Hematopoietic multipotent progenitor cell treated with erythropoietin and hydrocortisone succinate and interleukin-3 and kit ligand, for 15 days (in vitro differentiated cells): ENCODE measurements at regions not wholly inside any gene's neighbourhood (a gene's known extent, or its start where the extent isn't known, plus 50 kb on each side); places are given as distances from the start of the nearest gene placed in this dataset.
"Not testable (repeated sequence)": the region's sequence is repeated elsewhere in the genome, so short reads cannot be mapped to it uniquely, and the experiment has no call there.

Experiments
- DNase-seq: peaks from one replicate; pipeline ENCODE4 v3.0.0-alpha.2; 2015; ENCODE audit warnings: low spot score

DNA sequence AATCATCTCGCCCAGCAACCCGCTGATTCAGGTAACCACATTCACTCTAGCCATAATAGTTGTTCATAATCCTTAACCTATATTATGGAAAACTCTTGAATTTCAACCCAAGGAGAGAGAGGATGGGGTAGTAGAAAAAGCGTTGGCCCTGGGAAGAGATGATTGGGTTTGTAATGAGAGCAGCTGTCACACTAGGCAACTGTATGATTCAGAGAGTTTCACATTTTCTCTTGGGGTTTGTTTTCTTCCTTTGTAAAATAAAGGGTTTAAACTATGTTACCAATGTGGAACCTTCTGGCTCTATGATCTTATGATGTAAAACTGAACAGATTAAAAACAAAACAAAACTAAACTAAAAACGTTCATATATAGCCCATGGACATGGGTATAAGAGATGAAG, 705.2 kb upstream of the IGFBP3 start:
- no peak for DNase-seq

GRCh38 chr7:46625032-46625431, 704.0 kb upstream of the IGFBP3 start:
- DNase-seq = no peak

DNA sequence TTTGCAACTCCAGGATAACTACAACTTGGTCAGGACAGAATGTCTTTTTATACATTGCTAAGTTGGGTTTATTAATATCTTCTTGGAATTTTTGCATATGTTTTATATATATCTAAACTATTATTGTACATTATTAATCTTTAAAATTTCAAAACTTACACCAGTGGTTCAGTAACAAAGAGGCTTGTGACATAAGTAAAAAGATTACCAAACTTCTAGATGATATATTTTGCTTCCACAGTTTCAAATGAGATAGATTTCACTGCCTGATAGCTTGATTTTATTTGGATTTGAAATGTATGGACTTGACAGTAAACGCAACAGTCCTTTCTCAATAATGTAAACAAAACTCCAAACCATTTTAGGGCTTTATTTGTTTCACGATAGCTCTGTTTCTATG, 701.2 kb upstream of the IGFBP3 start:
- no peak for DNase-seq

DNA sequence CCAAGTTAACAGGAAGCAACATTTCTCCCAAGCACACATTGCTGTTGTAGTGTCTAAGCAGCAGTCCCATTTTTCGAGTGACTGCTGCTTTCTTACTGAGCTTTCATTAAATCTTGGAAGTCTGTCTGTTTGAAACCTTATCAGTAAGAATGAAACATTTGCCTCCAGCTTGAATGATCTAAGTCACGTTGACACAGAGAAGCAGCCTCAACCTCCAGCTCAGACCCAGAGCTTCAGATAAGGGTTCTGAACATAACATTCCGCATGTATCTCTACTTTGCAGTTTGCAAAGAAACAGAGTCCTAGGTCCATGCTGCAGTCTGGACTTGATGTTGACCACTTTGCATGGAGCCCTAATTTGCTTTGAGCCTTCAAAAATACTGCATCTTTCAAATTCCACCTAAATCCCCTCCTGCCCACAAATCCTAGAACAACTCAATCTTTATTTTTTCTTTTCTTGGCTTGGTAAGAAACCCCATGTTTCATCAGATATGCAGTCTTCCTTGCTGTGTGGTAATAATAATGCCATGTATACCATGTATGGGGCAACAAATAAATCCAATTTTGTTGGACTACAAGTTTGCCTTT, 698.7 kb upstream of the IGFBP3 start:
- no peak for DNase-seq

DNA sequence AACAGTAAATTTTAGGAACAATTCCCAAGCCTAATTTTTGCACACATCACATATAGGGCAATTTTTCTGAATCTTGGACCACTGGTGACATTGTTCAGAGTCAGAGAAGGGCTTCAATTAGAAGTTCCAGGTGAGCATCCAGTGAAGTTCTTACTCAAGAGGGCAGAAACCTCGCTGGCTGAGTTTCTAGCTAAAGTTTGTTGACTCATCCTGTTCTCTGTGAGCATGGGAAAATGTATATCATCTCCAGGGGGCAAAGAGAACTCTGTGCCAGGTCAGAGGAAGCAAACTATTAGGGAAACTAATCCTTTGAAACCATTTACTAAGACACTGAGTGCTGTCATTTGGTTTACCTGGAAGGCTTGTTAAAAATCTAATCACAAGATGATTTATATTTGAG, 695.6 kb upstream of the IGFBP3 start:
- no peak for DNase-seq

DNA sequence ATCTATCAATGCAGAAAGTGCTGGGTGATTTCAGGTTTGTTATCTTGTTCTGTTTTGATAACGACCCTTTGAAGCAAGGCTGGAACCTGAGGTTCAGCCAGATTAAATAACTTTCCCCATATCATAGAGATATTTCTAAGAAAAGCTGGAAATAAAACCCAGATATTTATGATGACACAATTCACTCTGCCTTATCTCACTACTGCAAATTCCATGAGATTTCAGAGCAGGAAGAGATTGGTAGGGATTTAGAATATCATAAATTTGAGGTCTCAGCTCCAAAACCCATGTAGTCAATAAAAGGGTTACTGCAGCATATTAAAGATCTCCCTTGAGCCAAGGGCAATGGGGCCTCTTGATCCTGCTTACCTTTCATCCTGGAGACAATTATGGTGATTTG, 692.5 kb upstream of the IGFBP3 start:
- DNase-seq = no peak

DNA sequence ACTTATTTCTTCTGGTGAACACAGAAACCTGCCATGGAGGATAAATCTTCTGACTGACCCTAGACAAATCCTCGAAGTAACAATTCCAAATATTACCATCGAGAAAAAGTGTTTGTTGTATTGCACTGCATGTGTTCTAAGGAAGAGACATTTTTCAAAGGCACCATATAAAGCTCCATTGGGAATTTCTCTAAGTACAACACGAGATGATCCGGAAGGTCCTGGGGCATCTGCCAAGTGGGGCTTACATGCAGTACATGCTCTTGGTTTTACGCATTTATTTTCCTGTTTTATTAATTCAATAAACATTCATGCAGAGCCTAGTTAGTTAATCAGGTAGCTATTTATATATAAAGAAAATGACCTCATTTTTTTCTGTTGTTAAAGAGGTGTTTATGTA, 692.0 kb upstream of the IGFBP3 start:
- no peak for DNase-seq

DNA sequence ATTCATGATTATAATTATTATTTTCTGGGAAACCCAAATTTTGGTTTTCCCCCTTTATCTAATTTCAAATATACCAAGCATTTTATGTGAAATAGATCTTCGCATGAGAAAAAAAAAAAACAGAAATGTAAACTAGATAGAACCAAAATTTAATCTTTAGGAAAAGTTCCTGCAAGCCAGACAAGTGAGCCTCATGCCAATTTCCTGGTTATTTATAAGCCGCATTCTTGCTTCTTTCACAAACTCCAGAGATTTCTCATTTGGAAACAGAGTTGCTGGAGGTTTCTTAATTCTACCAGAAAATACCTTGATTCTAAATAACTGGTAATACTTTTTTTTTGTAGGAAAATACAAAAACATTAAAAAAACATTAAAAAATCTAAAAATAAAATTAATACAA, 690.4 kb upstream of the IGFBP3 start:
- DNase-seq = no peak

- no peak for DNase-seq
Measured at GRCh38 chr7:46610746-46611145, 689.7 kb upstream of the IGFBP3 start.

- DNase-seq = no peak
Measured at GRCh38 chr7:46607176-46607575, 686.1 kb upstream of the IGFBP3 start.

DNA sequence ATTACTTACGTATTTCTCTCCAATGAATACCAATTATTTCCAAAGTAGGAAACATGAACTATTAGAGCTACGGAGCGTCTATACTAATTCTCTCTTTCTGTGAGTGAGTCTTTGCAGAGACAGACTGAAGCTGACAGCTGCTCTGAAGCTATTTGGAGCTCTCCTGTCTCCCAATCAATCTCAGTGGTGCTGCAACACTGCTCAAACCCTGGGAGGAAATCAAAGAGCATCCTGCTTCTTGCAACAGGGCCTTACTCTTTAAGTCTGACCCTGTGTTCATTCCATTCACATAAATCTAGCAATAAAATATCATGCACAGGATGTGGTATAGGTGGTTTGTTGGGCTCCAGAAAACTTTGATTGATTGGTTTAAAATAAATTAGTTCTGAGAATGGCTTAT, 685.7 kb upstream of the IGFBP3 start:
- no peak for DNase-seq

- DNase-seq = no peak
Measured at GRCh38 chr7:46604241-46604661, 683.2 kb upstream of the IGFBP3 start.

- no peak for DNase-seq
Measured at GRCh38 chr7:46603780-46604179, 682.7 kb upstream of the IGFBP3 start.

- no peak for DNase-seq
Measured at GRCh38 chr7:46603296-46603752, 682.3 kb upstream of the IGFBP3 start.

- DNase-seq = no peak
Measured at GRCh38 chr7:46600340-46600739, 679.3 kb upstream of the IGFBP3 start.

DNA sequence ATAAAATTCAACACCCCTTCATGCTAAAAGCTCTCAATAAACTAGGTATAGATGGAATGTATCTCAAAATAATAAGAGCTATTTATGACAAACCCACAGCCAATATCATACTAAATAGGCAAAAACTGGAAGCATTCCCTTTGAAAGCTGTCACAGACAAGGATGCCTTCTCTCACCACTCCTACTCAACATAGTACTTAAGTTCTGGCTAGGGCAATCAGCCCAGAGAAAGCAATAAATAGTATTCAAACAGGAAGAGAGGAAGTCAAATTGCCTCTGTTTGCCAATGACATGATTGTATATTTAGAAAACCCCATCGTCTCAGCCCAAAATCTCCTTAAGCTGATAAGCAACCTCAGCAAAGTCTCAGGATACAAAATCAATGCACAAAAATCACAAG, 673.8 kb upstream of the IGFBP3 start:
- DNase-seq = not testable (repeated sequence)

GRCh38 chr7:46590918-46591905, 670.1 kb upstream of the IGFBP3 start:
- not testable (repeated sequence) for DNase-seq

DNA sequence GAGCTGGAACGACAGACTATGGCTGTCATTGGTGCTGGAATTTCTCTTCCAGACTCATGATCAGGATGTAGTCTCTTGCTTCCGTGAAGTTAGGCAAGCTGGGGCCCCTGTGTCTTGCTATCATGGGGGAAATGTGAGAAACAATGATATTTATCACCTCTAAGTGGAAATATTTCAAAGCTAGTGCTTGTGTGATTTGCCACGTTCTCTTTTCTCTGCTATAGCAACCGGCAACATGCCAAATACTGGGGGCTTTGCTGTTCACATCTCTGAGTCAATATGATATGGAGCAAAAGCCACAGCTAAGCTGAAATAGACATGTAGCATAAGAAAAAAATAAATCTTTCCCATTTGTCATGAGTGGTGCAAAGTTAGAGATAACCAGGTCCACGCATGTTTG, 668.2 kb upstream of the IGFBP3 start:
- DNase-seq = no peak

DNA sequence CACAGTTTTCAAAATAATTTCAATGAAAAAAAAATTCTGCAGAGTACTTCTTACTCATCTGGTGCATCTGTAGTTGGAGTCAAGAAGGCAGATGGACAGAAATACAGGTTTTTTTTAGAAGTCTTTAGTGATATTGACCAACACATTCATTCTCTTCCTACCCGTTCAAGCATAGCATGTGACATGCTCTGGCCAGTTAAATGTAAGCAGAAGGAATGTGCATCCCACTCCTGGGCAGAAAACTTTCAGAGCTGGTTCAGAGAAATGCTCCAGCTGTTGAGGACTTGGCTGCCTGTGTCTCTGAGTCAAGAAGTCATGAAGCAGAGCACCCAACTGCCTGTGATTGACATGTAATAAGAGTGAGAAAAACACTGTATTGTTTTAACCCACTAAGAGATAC, 665.3 kb upstream of the IGFBP3 start:
- no peak for DNase-seq

DNA sequence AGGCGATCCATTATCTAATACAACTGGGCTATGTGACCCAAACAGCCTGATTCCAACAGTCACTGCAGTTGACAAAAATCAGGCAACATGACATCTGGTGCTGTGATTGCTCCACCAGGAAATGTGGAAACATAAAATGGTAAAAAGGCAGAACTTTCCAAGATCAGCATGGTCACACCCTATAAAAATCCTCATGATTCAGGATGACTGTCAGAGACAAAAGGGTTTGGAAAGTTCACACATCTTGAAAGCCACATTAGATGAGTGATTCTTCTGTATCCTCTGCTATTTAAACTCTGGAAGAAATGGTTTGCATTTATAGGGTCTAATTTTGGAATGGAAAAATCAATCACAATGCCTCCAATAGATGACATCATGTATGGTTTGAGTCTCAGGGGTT, 662.6 kb upstream of the IGFBP3 start:
- DNase-seq = no peak

DNA sequence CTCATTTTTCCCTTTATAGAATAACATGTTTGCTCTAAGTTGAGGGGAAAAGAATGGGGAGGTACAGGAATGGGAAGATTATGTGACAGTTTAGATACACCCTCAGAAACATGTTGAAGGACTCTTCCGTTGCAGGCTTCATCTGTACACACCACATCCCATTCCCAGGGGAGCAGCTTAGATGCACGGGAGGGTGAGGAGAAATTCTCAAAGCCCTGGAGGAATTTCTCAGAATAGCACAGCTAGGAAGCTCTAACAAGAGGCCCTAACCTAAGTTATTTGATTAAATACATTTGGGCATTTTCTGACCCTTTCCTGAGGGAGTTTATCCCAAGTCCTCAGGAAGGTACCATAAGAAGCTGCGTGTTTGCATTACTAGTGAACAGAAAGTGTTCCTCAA, 660.2 kb upstream of the IGFBP3 start:
- DNase-seq = no peak

GRCh38 chr7:46580766-46581165, 659.7 kb upstream of the IGFBP3 start:
- no peak for DNase-seq

- no peak for DNase-seq
Measured at GRCh38 chr7:46577394-46577793, 656.3 kb upstream of the IGFBP3 start.

- no peak for DNase-seq
Measured at GRCh38 chr7:46576950-46577349, 655.9 kb upstream of the IGFBP3 start.
